Activated CD8-positive, alpha-beta memory T cell treated with anti-CD3 and anti-CD28 coated beads for 24 hours (primary cell): ENCODE measurements at regions not wholly inside any gene's neighbourhood (a gene's known extent, or its start where the extent isn't known, plus 50 kb on each side); places are given as distances from the start of the nearest gene placed in this dataset.
A peak's percentile ranks its signal among the peaks of the same experiment; 100 is the strongest.
"Not testable (repeated sequence)": the region's sequence is repeated elsewhere in the genome, so short reads cannot be mapped to it uniquely, and the experiment has no call there.

Experiments
- DNase-seq: peaks from one replicate; pipeline ENCODE4 v3.0.0-alpha.2; 2020

- DNase-seq, result no peak
Measured at GRCh38 chr10:11691319-11691755, 50.8 kb upstream of the ECHDC3 start.

- no peak for DNase-seq
Measured at GRCh38 chr10:11689945-11690736, 52.0 kb upstream of the ECHDC3 start.

DNA sequence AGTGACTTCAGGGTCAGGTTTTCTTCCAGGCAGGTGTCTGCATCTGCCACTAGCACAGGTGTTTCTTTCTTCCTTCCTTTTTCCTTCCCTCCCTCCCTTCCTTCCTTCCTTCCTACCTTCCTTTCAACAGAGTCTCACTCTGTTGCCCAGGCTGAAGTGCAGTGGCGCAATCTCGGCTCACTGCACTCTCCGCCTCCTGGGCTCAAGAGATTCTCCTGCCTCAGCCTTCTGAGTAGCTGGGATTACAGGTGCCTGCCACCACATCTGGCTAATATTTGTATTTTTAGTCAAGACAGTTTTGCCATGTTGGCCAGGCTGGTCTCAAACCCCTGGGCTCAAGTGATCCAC, 53.8 kb upstream of the ECHDC3 start:
- not testable (repeated sequence) for DNase-seq

GRCh38 chr10:11687779-11688447, 54.3 kb upstream of the ECHDC3 start:
- no peak for DNase-seq

GRCh38 chr10:11687357-11687771, 54.8 kb upstream of the ECHDC3 start:
- DNase-seq, result no peak

DNA sequence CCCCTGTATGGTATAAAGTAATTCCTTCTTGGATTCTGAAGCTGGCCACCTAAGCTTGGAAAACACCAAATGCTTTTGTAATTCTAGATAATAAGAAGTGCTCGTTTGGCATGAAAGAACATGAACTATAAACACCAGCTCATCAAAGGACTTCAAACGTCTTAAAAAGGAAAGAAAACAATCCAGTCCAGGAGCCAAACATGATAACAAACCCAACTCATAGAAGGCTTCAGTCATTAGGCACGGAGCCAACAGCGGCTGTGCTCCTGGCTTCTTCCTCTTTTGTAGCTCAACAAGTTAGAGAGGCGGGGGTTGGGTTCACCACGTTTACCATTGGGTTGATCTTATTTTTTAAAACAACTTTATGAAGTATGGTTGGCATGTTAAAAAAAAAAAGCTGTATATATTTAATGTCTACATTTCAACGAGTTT, 56.4 kb upstream of the ECHDC3 start:
- DNase-seq, result no peak

DNA sequence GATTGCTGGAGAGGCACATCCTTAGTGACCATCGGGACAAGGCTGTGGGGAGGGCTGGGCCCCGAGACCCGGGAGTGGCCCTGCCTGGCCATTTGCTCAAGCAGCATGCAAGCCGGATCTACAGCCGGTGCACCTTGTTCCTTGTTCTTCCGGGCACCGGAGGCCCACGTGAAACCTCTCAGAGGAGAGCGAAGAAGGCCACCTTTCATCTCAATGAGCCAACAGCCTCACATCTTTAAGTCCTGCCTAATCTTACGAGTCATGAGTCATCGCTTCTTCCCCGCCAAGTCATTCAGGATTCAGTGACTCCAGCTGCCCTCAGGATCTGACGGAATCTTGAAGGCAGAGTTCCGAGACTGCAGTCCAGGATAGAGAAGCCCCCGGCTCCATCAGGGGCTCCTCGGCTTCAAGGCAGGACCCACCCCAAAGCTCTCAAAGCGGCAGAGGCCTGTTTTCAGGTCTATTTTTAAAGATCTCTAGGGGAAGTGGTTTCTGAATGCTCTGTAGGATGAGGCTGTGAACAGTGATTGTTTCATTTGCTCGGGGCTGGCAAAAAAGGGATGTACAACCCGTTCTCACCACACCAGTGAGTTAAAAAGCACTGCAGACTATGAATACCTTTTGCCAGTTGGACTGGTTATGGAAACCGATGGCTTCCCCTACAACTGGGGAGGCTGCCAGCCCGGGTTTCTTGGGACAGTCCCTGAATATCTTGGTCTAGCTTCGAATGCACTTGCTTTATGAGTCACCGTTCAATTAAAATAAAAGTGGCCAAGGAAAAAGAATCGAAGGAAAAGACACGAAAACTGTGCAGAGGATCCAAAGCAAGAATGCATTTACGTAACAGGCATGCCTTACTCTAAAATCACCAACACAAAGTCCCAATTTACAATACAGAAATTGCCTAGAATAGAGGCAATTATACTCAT, 57.2 kb upstream of the ECHDC3 start:
- peak; percentile 82 for DNase-seq

DNA sequence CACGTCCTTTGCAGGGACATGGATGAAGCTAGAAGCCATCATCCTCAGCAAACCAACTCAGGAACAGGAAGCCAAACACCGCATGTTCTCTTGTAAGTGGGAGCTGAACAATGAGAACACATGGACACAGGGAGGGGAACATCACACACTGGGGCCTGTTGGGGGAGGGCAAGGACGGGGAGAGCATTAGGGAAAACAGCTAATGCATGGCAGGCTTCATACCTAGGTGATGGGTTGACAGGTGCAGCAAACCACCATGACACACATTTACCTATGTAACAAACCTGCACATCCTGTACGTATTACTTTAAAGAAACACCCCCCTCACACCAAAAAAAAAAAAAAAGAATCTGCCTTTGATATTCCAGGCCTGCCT, 57.9 kb upstream of the ECHDC3 start:
- DNase-seq, result not testable (repeated sequence)

- DNase-seq, result no peak
Measured at GRCh38 chr10:11683529-11684320, 58.5 kb upstream of the ECHDC3 start.

DNA sequence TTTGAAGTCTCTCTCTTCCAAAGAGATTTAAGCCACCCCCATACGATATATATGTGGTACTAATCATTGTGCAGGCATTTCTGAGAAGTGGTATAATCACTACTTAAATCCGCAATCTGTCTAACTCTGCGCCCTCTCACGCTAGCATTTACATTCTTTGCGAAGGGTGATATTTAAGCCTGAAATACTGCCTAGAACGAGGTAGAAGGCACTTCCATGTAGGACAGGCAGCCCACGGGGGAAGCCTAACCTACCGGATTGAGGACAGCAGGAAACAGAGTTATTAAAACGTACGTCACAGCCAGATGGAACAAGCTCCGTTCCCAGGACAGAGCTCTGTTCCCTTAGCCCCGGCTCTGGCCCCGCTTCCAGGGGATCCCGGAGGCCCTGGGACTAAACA, 59.3 kb upstream of the ECHDC3 start:
- DNase-seq, result no peak

- no peak for DNase-seq
Measured at GRCh38 chr10:11682267-11682683, 59.9 kb upstream of the ECHDC3 start.

DNA sequence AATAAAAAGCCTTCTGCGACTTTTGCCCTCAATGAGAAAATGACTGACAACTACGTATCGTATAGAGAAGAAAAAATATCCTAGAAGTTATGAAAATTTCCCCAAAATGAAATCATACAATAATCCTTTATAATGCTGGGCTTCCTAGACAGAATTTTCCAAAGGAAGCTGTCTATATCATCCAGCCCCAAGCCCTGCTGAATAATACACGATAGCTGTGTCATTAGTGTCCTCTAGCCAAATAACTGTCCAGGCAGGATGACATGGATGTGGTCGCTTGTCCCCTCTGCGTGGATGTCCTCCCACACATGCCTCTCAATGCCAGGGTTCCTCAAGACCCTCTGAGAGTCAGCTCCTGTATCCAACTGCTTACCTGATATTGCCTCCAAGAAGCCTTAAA, 61.7 kb upstream of the ECHDC3 start:
- no peak for DNase-seq

GRCh38 chr10:11679946-11680345, 62.2 kb upstream of the ECHDC3 start:
- DNase-seq, result no peak

DNA sequence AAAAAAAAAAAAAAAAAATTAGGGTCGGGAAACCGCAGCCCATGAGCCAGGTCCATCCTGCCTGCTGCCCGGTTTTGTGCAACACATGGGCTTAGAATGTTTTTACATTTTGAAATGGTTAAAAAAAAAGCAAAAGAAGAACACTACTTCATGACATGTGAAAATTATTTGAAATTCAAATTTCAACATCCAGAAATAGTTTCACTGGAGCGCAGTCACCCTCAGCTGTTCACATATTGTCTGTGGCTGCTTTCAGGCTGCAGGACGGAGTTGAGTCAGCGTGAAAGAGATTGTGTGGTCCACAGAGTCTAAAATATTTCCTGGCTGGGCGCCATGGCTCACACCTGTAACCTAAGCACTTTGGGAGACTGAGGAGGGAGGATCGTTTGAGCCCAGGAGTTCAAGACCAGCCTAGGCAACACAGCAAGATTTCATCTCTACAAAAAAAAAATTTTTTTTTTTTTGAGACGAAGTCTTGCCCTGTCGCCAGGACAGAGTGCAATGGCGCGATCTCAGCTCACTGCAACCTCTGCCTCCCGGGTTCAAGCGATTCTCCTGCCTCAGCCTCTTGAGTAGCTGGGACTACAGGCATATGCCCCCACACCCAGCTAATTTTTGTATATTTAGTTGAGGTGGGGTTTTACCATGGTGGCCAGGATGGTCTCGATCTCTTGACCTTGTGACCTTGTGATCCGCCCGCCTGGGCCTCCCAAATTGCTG, 63.9 kb upstream of the ECHDC3 start:
- DNase-seq, result no peak

- no peak for DNase-seq
Measured at GRCh38 chr10:11677480-11677879, 64.7 kb upstream of the ECHDC3 start.

DNA sequence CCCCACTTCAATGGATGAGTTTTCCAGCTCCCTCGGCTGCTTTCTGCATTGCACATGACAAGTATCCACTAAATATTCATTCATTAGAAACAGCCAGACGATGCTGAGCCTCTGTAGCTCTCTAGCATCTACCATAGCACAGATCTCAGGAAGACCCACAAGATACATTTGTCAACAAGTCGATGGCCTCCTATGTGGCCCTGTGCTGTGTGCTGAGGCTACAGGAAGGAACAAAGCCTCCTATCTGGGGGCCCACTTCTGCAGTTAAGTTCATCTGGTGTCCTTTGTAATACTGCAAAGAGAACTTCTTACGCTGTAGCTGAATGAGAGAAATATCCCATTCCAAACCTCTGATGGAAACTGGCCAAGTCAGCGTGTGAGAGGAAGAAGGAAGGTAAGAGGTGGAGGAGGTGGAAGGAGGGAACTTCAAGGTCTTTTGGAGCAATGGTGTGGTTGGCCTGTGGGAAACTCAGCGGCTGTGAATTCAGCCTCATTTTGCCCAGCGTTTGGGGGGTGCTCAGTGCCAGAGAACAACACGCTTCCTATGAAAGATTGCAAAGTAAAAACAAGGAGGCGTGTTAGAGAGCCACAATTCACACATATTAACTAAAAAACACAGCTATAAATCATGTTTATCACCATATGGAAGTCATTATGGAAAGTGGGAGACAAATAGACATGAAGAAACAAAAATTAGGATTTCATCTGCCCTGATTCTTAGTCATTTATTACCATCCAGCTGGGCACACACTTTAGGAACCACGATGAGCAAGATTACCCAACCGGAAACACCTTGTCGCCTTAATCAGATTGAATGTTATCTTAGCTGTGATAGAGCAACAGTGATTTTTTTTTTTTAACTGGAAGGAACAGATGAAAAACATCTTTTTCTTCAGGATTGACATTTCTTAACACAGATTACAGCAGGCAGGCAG, 62.2 kb upstream of the USP6NL start:
- DNase-seq, result no peak

DNA sequence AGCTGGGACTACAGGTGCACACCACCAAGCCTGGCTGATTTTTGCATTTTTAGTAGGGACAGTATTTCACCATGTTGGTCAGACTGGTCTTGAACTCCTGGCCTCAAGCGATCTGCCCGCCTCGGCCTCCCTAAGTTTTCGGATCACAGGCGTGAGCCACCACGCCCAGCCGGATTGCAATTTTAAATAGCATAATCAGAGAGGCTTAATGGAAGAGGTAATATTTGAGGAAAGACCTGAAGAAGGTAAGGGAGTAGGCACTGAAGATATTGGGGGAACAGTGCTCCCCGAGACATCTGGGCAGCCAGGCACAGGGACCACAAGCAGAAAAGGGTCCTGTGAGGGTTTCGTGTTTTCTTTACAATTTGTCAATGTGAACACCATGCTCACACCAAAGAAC, 61.4 kb upstream of the USP6NL start:
- DNase-seq, result no peak

- no peak for DNase-seq
Measured at GRCh38 chr10:11670381-11670780, 58.9 kb upstream of the USP6NL start.

DNA sequence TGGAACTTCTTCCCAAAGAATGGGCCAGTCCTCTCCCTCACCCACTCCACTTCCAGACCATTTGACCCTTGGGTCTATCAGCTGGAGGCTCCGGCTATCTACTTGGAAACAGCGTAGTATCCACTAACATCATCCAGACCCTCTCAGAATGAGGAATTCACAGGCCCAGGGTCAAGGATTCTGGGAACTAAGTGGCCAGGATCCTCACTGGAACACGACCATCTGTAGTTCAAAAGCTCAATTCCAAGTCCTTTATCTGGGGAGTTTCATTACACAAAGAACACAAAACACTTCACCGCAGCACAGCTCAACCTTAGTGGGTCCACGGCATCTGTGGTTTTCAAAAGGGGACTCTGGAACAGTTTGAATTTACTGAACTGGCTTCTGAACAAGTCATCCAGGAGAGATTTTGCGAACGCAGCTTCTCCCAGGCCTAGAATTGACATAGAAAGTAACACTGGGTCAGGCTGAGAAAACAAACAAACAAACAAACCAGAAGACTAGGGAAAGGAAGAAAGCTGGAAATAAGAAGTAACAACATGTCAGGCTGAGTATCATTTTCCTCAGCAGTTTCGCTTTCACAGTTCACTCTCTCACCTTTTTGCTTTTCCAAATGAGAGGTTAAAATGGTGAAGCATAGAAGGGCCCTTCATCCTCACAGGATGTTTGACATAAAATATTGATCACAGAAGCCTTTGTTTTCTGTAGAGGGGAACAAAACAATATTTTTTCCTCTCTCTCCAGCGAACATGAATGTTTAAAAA, 57.6 kb upstream of the USP6NL start:
- DNase-seq, result no peak

DNA sequence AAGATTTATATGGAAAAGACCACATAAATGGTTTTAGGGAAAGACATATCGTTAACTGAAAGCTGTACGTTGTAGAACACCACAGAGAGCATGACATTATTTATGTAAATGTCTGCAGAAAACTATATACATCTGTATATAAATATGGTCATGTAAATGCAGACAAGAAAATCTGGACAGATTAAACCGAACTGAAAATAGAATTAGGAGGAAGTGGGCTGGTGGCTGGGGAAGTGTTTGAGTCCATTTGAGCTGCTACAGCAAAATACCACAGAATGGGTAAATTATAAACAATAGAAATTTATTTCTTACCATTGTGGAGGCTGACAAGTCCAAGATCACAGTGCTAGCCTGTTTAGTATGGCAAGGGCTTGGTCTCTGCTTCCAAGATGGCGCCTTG, 56.3 kb upstream of the USP6NL start:
- no peak for DNase-seq
